Lung (tissue), 11 donors: ENCODE measurements at regions not wholly inside any gene's neighbourhood (a gene's known extent, or its start where the extent isn't known, plus 50 kb on each side); places are given as distances from the start of the nearest gene placed in this dataset.

Experiments
- ATAC-seq: fragments of 200-7000 bp; cut with Tn5 transposase; one replicate; pipeline ENCODE4 v1.9.1; 2020; ENCODE audit warnings: moderate number of reproducible peaks; ENCODE audit not compliant: insufficient read depth, low FRiP score
- DNase-seq, 3 donors: peaks; one replicate each; pipeline ENCODE4 v3.0.0-alpha.2; 2013 to 2017
- H3K27ac ChIP-seq, 2 donors: one replicate each; pipeline ENCODE4 v1.5.1; 2013; ENCODE audit warnings: mild to moderate bottlenecking in 2 of 2, moderate library complexity in 2 of 2, control low read depth in 1 of 2, inconsistent platforms in 1 of 2, low read depth in 1 of 2, low read length in 1 of 2
- H3K27me3 ChIP-seq, 3 donors: one replicate each; pipeline ENCODE4 v1.5.1; 2013; ENCODE audit warnings: low read length in 2 of 3; ENCODE audit not compliant: control insufficient read depth in 3 of 3, insufficient read depth in 3 of 3
- H3K36me3 ChIP-seq, 4 donors: one replicate each; pipeline ENCODE4 v1.5.1; 2013; ENCODE audit warnings: low read length in 4 of 4, mild to moderate bottlenecking in 1 of 4, moderate library complexity in 1 of 4; ENCODE audit not compliant: control insufficient read depth in 4 of 4, insufficient read depth in 4 of 4
- H3K4me1 ChIP-seq, 5 donors: one replicate each; pipeline ENCODE4 v1.5.1; 2013; ENCODE audit warnings: low read length in 5 of 5, mild to moderate bottlenecking in 2 of 5, moderate library complexity in 1 of 5; ENCODE audit not compliant: control insufficient read depth in 5 of 5, insufficient read depth in 5 of 5
- H3K4me3 ChIP-seq: one replicate; pipeline ENCODE4 v1.5.1; 2013; ENCODE audit warnings: mild to moderate bottlenecking, control low read depth, moderate library complexity
- H3K9ac ChIP-seq, 2 donors: one replicate each; pipeline ENCODE4 v1.5.1; 2013; ENCODE audit warnings: low read length in 2 of 2, control low read depth in 1 of 2; ENCODE audit not compliant: insufficient read depth in 1 of 2
- H3K9me3 ChIP-seq, 4 donors: one replicate each; pipeline ENCODE4 v1.5.1; 2013; ENCODE audit warnings: low read length in 3 of 4, mild to moderate bottlenecking in 1 of 4, moderate library complexity in 1 of 4; ENCODE audit not compliant: control insufficient read depth in 4 of 4, insufficient read depth in 3 of 4
- WGBS, 2 donors: extraction: QIAGEN DNeasy Blood & Tissue Kit; methylation state at CpG; one replicate each; pipeline ENCODE4 v1.1.7; 2013; 5-methylcytosine and 5-hydroxymethylcytosine counted together
- TF ChIP-seq, protein P1 (sequence below): IDR thresholded peaks from 2 replicates; pipeline ENCODE4 v1.5.1; 2012; ENCODE audit warnings: mild to moderate bottlenecking; ENCODE audit errors: control extremely low read depth, extremely low read depth
- donor health status: control.
- donor health status: control.
- donor health status: Bipolar disorder and iron deficiency.
- donor health status: healthy.
- donor health status: DM: yes; HTN: yes; CAD: no.

DNA sequence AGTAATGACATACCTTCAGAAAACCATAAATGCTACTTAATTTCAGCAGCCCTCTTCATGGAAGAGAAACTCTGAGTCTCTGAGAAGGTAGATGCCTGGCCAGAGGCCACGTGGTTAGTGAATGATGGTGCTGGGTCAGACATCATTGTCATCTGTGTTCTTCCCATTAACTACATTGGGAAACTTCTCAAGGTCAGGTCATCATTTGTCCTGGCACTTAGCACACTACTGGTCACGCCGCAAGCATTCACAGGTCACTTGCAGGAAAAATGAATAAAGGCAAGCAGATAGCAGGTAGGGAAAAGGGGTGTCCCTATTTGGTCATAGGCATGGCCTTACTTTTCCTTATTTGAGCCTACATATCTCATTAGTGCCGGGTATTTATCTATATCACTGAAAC is 220.1 kb upstream of the PROX1 start:
- no peaks in the 10 kb centered on the region for H3K36me3 ChIP-seq
- no peak overlapping the region for H3K27ac ChIP-seq
- H3K4me1 ChIP-seq = no peaks in the 10 kb centered on the region
- H3K9me3 ChIP-seq = no peaks in the 10 kb centered on the region
- H3K27me3 ChIP-seq = no peaks in the 10 kb centered on the region
- DNase-seq (no peak), ATAC-seq (no peak)
- H3K9ac ChIP-seq = no peak overlapping the region
- TF ChIP-seq, protein P1, sequence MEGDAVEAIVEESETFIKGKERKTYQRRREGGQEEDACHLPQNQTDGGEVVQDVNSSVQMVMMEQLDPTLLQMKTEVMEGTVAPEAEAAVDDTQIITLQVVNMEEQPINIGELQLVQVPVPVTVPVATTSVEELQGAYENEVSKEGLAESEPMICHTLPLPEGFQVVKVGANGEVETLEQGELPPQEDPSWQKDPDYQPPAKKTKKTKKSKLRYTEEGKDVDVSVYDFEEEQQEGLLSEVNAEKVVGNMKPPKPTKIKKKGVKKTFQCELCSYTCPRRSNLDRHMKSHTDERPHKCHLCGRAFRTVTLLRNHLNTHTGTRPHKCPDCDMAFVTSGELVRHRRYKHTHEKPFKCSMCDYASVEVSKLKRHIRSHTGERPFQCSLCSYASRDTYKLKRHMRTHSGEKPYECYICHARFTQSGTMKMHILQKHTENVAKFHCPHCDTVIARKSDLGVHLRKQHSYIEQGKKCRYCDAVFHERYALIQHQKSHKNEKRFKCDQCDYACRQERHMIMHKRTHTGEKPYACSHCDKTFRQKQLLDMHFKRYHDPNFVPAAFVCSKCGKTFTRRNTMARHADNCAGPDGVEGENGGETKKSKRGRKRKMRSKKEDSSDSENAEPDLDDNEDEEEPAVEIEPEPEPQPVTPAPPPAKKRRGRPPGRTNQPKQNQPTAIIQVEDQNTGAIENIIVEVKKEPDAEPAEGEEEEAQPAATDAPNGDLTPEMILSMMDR = no peak
- 89 to 91% methylated on average over 4 of the region's 4 CpGs for WGBS, 2 donors
- no peak overlapping the region for H3K4me3 ChIP-seq

DNA sequence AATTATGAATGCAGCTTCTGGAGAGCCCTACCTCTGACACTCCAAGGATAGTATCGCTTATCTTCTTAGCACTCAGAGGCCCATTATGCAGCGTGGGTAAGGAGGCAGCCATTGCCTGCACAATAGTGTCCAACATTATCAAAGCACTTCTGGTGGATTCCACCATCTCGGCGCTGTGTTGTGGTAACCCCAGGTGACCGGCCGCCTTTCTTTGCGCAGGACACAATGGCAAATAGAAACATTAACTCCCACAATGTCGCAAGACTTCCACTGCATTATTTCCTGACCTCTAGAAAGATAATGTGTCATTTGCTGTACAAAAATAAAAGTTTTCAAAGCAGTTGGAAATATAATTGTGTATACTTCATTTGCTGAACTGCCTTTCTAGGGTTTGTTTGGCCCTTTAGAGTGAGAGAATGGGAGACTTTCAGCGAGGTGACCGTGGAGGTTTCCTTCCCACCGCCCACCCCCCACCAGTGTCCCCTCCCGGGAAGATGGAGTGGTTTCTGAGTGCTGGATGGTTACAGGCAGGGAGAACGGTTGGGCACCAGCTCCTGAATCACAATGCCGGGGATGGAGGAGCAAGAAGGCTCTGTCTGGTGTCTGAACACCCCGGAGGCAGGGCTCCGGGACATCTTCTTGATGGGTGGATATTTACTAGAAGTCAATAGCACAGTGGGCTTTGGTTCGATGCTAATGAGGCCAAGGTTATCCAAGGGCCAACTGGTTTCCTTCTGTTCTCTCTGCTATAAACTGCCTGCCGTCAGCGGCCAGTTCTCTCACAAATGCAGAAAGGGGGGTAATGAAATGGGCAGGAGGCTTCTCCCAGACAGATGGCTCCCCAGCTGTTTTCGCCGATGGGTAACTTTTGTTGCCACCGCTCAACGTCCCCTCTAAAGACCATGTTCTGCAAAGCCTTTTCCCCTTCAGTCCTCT is 215.4 kb upstream of the PROX1 start:
- Histone ChIP-seq H3K4me3 (no peak overlapping the region), H3K4me1 (no peaks in the 10 kb centered on the region), H3K9me3 (peaks cover 0 to 1% (median 0%) of the 10 kb centered on the region in 4 donors), H3K36me3 (no peaks in the 10 kb centered on the region), H3K27me3 (no peaks in the 10 kb centered on the region), H3K9ac (no peak overlapping the region), H3K27ac (no peak overlapping the region)
- TF ChIP-seq, protein P1 = no peak
- 74 to 79% methylated on average over 23 of the region's 23 CpGs for WGBS, 2 donors
- ATAC-seq (no peak), DNase-seq (no peak)

DNA sequence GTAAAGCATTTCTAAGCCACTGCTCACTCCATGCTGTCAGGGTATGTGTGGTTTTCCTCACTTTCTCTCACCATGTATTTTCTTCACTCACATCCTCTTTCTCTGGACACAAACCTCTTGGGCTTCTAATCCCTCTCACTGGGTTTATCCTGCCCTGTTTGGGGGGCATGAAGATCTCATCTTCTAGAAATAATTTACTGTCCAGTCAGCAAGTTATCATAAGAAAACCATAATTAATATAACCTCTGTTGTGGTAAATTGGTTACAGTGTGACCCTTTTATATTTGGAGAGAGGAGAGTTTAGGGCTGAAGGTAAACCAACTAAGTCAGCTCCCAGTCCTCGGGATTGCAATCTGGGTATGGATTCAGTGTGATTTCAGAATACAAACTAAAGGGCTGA is 213.8 kb upstream of the PROX1 start:
- 81 to 89% methylated on average over 1 of the region's 1 CpG for WGBS, 2 donors
- TF ChIP-seq, protein P1 = no peak
- H3K4me1 ChIP-seq = peaks cover 0 to 5% (median 0%) of the 10 kb centered on the region in 5 donors
- no peaks in the 10 kb centered on the region for H3K27me3 ChIP-seq
- peaks cover 0 to 1% (median 0%) of the 10 kb centered on the region in 4 donors for H3K9me3 ChIP-seq
- no peak overlapping the region for H3K27ac ChIP-seq
- DNase-seq (no peak), ATAC-seq (no peak)
- H3K4me3 ChIP-seq = no peak overlapping the region
- no peaks in the 10 kb centered on the region for H3K36me3 ChIP-seq
- no peak overlapping the region for H3K9ac ChIP-seq
